Activated T-helper 17 cell treated with anti-CD3 and anti-CD28 coated beads, Interleukin-2, amount 50 U/mL, for 72 hours (primary cell): ENCODE measurements at regions not wholly inside any gene's neighbourhood (a gene's known extent, or its start where the extent isn't known, plus 50 kb on each side); places are given as distances from the start of the nearest gene placed in this dataset.
"Not testable (repeated sequence)": the region's sequence is repeated elsewhere in the genome, so short reads cannot be mapped to it uniquely, and the experiment has no call there.

ENCODE experiments used
- ATAC-seq: fragments of 150-1000 bp; cut with Tn5 transposase; replicated peaks from 2 replicates; pipeline ENCODE4 v1.10.0; 2021; ENCODE audit warnings: mild to moderate bottlenecking, moderate library complexity
- H3K27ac Mint-ChIP-seq: one replicate; pipeline ENCODE4 v1.8.0; 2022; ENCODE audit warnings: mixed read lengths
- H3K27me3 Mint-ChIP-seq: one replicate; pipeline ENCODE4 v1.8.0; 2022; ENCODE audit warnings: mixed read lengths
- H3K36me3 Mint-ChIP-seq: one replicate; pipeline ENCODE4 v1.8.0; 2022; ENCODE audit warnings: low read depth, mild to moderate bottlenecking, mixed read lengths
- H3K4me1 Mint-ChIP-seq: one replicate; pipeline ENCODE4 v1.8.0; 2022; ENCODE audit warnings: mixed read lengths
- H3K4me3 Mint-ChIP-seq: one replicate; pipeline ENCODE4 v1.8.0; 2022; ENCODE audit warnings: mild to moderate bottlenecking, mixed read lengths
- H3K9me3 Mint-ChIP-seq: one replicate; pipeline ENCODE4 v1.8.0; 2022; ENCODE audit warnings: mixed read lengths

DNA sequence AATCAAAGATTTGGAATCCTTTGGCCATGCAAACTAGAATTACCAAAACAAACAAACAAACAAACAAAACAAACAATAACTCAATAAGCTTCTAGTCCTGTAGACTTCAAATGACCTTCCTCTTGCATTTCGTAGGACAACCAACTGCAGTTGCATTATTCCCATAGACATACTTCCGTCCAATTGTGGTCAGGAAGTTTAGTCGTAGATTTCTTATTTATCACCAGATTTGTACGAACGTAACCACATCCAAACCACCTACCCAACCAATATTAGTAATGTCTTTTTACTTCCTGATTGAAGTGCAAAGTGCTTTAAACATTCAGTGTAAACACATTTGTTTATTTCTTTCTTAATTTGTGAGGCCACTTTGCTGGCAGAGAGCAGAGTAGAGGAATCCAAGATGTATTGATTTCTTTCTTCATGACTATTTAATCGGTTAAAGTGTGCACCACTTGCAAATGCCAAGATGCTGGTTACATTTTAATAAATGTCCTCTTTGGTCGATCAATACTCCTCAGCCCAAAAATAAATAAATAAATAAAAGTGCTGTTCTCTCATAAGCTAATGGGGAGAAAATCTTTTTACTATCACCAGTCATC, 1745.6 kb upstream of the CELF4 start:
- H3K27me3 Mint-ChIP-seq = no peaks in the 10 kb centered on the region
- no peaks in the 10 kb centered on the region for H3K4me1 Mint-ChIP-seq
- ATAC-seq = no peak
- peaks cover 13% of the 10 kb centered on the region for H3K9me3 Mint-ChIP-seq
- H3K4me3 Mint-ChIP-seq = no peak overlapping the region
- H3K36me3 Mint-ChIP-seq = no peaks in the 10 kb centered on the region
- no peak overlapping the region for H3K27ac Mint-ChIP-seq

DNA sequence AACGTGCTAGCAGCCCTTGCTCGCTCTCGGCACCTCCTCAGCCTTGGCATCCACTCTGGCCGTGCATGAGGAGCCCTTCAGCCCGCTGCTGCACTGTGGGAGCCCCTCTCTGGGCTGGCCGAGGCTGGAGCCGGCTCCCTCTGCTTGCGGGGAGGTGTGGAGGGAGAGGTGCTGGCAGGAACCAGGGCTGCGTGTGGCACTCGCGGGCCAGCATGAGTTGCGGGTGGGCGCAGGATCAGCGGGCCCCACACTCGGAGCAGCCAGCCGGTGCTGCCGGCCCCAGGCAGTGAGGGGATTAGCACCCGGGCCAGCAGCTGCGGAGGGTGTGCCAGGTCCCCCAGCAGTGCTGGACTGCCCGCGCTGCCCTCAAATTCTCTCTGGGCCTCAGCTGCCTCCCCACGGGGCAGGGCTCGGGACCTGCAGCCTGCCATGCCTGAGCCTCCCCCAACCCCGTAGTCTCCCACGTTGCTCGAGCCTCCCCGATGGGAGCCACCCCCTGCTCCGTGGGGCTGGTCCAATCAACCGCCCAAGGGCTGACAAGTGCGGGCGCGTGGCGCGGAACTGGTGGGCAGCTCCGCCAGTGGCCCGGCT, 1743.4 kb upstream of the CELF4 start:
- H3K27me3 Mint-ChIP-seq, ATAC-seq, H3K4me3 Mint-ChIP-seq, H3K27ac Mint-ChIP-seq, H3K4me1 Mint-ChIP-seq, H3K36me3 Mint-ChIP-seq: not testable (repeated sequence)
- peaks cover 13% of the 10 kb centered on the region for H3K9me3 Mint-ChIP-seq

DNA sequence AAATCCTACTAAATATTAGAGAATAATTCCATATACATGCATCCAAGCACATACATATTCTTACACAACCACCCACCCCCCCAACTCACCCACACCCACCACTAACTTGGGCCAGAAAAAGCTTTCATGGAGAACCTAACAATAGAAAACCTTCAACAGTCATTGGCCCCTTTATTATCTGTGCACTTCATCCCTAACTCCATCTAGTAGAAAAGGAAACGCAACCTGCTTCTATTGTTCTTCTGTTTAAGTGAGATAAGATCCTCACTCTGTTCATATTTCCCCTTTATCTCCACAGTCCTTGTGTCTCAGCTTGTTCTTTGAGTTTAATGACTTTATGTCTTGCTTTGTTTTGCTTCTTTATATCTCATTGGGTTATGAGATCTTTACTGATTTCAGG, 1740.2 kb upstream of the CELF4 start:
- Mint-ChIP-seq H3K9me3 (peaks cover 9% of the 10 kb centered on the region), H3K27me3 (no peaks in the 10 kb centered on the region), H3K4me1 (no peaks in the 10 kb centered on the region), H3K36me3 (no peaks in the 10 kb centered on the region), H3K4me3 (no peak overlapping the region), H3K27ac (no peak overlapping the region)
- ATAC-seq = no peak

DNA sequence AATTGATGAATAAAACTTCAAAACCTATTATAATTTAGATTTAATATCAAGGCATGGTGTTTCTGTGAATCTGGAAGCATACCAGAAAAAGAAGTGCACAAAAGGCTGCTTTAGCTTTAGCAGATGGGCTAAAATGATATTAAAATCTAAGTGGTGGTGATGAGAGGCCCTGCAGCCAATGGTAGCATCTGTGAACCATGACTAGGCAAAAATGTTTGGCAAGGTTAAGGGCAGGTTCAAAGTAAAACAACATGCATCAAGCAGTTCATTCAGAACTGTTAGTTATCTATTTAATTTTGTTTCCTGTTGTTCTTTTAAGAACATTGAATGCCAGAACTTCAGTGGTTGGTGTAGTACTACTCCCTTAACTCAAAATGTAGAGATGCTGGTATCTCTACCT, 1736.9 kb upstream of the CELF4 start:
- no peaks in the 10 kb centered on the region for H3K4me1 Mint-ChIP-seq
- no peaks in the 10 kb centered on the region for H3K27me3 Mint-ChIP-seq
- H3K36me3 Mint-ChIP-seq = no peaks in the 10 kb centered on the region
- no peak for ATAC-seq
- H3K4me3 Mint-ChIP-seq = no peak overlapping the region
- peaks cover 3% of the 10 kb centered on the region for H3K9me3 Mint-ChIP-seq
- H3K27ac Mint-ChIP-seq = no peak overlapping the region

DNA sequence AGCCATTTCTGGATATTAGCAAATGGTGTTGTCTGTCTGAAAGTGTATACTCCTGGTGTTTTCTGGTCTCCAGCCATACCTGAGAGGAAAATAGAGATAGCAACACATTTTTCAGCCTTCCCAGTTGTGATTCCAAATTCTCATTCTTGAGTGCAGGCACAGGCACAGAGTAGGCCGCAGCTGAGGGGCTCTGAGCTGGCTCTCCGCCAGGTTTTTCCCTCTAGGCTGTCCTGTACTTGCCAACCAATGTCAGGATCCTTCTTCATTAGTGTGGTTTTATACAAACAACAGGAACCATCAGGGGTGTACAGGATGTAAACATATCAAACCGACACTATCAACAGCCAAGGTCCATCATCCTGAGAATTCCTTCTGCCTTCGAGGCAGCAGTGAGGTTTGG, 1733.6 kb upstream of the CELF4 start:
- no peak for ATAC-seq
- Mint-ChIP-seq H3K27me3 (no peaks in the 10 kb centered on the region), H3K4me3 (no peak overlapping the region)

DNA sequence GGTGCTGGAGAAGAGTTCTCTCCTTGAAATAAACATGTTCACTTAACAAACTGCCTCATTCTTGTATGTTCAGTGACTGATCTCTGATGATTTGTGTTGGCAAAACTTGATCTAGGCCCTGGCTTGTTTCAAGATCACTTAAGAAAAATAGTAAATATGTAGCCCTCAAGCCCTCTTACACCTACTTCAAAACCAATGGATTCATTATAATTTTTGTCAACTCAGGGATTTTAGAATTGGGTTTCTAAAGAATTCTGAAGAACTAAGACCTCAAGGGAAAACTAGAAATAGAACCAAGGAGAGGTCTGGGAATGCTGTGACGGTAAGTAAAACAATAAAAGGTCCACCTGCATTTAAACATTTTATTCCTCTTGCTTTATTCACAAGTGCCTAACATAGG, 1731.6 kb upstream of the CELF4 start:
- Mint-ChIP-seq H3K36me3 (no peaks in the 10 kb centered on the region), H3K27ac (no peak overlapping the region), H3K27me3 (no peaks in the 10 kb centered on the region), H3K4me3 (no peak overlapping the region), H3K9me3 (peaks cover 7% of the 10 kb centered on the region), H3K4me1 (no peaks in the 10 kb centered on the region)
- ATAC-seq = no peak

More for the DNA sequence above, 1733.6 kb upstream of the CELF4 start:
- H3K36me3 Mint-ChIP-seq = no peaks in the 10 kb centered on the region
- H3K9me3 Mint-ChIP-seq = peaks cover 7% of the 10 kb centered on the region
- no peak overlapping the region for H3K27ac Mint-ChIP-seq
- no peaks in the 10 kb centered on the region for H3K4me1 Mint-ChIP-seq

DNA sequence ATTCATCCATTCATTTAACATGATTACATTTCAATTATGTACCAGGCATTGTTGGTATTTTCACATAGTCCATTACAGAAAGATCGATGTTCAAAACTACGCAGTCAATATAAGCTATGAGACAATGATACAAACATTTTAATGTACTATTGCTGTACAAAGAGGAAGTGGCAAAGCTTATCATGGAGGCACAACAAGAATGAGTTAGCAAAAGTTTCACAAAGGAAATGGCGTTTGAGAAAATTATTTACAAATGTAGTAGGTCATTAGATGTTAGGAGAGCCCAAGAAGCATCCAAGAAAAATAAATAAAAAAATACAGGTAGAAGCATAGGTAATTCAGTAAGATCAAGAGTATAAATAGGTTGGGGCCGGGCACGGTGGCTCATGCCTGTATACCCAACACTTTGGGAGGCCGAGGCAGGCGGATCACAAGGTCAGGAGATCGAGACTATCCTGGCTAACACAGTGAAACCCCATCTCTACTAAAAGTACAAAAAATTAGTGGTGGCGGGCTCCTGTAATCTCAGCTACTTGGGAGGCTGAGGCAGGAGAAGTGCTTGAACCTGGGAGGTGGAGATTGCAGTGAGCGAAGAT, 1730.8 kb upstream of the CELF4 start:
- Mint-ChIP-seq H3K9me3 (peaks cover 7% of the 10 kb centered on the region), H3K36me3 (no peaks in the 10 kb centered on the region), H3K27me3 (no peaks in the 10 kb centered on the region), H3K4me3 (no peak overlapping the region), H3K27ac (no peak overlapping the region), H3K4me1 (no peaks in the 10 kb centered on the region)
- ATAC-seq = no peak

DNA sequence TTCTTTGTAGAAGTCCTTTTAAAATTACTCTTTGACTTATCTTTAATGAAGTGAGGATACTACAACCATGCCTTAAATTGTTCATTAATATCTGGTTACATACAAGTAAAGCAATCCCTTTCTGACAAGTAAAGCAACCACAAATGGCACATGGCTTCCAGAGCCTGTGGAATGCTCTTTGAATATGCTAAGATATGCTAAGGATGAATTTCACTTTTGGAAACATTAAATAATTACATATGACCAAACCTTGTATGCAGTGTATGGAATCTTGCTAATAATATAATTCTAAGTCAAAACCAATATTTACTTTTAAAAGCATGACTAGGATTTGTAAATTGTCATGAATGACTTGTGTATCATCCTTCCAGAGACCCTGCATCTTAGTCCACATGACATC, 1711.2 kb upstream of the CELF4 start:
- Mint-ChIP-seq H3K4me1 (no peaks in the 10 kb centered on the region), H3K27ac (no peak overlapping the region), H3K36me3 (no peaks in the 10 kb centered on the region)

DNA sequence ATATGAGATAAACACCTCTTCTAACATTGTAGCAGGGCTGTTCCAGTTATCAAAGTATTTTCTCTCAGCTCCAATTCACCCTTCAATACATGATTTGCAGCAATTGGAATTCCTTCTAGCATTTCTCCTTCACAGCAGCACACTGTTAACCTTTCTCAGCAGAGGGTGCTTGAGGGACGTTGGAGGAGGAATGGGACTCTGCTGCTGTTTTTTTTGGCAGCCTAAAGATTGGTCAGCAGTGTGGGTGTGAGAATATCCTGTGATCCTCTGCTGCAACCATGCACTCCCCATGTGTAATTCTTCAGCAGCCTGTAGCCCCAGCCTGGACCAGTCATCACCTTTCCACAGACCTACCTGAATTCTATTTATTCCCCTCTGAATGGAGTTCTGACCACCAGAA, 1708.9 kb upstream of the CELF4 start:
- no peaks in the 10 kb centered on the region for H3K27me3 Mint-ChIP-seq
- no peaks in the 10 kb centered on the region for H3K4me1 Mint-ChIP-seq
- H3K36me3 Mint-ChIP-seq = no peaks in the 10 kb centered on the region
- peaks cover 31% of the 10 kb centered on the region for H3K9me3 Mint-ChIP-seq
- no peak for ATAC-seq
- H3K27ac Mint-ChIP-seq = no peak overlapping the region
- H3K4me3 Mint-ChIP-seq = no peak overlapping the region

More for the DNA sequence above, 1711.2 kb upstream of the CELF4 start:
- Mint-ChIP-seq H3K9me3 (peaks cover 27% of the 10 kb centered on the region), H3K4me3 (no peak overlapping the region), H3K27me3 (no peaks in the 10 kb centered on the region)
- no peak for ATAC-seq

DNA sequence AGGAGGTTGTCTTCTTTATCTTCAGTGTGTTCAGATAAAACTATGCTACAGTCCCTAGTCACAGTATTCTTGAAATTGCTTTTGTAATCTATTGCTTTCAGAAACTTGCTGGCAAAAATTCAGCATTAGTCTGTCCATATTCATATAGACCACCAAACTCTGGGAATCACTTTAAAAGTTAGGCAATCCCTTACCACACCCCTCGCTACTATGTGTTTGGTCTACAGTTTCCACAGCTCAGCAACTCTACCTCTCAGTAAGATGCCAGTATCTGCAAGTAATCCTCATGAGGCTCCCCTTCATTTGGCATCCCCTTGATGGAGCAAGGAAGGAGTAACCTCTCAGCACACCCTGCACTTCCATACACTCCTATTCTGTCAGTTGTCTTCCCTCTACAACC, 1706.6 kb upstream of the CELF4 start:
- Mint-ChIP-seq H3K4me3 (no peak overlapping the region), H3K9me3 (peaks cover 31% of the 10 kb centered on the region), H3K27me3 (no peaks in the 10 kb centered on the region), H3K36me3 (no peaks in the 10 kb centered on the region), H3K4me1 (no peaks in the 10 kb centered on the region), H3K27ac (no peak overlapping the region)
- ATAC-seq = no peak

DNA sequence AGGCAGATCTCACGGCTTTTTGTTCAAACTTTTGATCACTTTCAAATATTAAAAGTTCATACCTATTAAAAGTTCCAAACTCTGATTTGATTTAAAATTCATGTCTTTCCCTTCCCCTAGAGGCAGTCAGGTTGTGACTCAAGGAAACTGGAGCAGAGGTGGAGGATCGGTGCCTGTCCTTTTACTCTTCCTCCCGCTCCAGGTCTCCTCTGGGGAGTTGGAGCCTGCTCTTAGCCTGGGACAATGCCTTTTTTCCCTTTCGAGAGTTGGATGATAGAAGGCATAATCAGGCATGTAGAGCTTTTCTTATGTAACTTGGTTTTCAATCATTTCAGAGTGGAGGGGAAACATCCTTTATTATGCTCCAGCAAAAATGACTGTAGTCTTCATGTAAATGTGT, 1706.1 kb upstream of the CELF4 start:
- Mint-ChIP-seq H3K9me3 (peaks cover 30% of the 10 kb centered on the region), H3K36me3 (no peaks in the 10 kb centered on the region), H3K4me3 (no peak overlapping the region), H3K27me3 (no peaks in the 10 kb centered on the region), H3K27ac (no peak overlapping the region), H3K4me1 (no peaks in the 10 kb centered on the region)
- ATAC-seq = no peak

DNA sequence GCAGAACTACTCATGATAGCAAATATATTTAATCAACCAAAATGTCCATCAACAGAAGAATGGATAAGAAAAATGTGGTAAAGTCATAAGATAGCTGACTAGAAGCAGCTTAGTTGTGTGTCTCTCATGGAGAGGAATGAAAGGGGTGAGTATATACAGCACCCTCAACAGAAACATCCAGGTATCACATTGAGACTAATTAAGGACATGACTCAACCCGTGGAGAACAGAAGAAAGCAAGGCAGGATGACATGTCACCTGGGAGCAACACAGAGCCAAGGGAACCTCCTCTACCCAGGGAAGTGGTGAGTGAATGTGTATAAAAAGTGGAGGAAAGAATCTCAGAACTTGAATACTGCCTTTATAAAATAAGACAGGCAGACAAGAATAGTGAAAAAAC, 1695.0 kb upstream of the CELF4 start:
- peaks cover 5% of the 10 kb centered on the region for H3K9me3 Mint-ChIP-seq
- ATAC-seq = no peak
- no peaks in the 10 kb centered on the region for H3K4me1 Mint-ChIP-seq
- H3K27ac Mint-ChIP-seq = no peak overlapping the region
- no peaks in the 10 kb centered on the region for H3K36me3 Mint-ChIP-seq
- H3K4me3 Mint-ChIP-seq = no peak overlapping the region
- no peaks in the 10 kb centered on the region for H3K27me3 Mint-ChIP-seq

DNA sequence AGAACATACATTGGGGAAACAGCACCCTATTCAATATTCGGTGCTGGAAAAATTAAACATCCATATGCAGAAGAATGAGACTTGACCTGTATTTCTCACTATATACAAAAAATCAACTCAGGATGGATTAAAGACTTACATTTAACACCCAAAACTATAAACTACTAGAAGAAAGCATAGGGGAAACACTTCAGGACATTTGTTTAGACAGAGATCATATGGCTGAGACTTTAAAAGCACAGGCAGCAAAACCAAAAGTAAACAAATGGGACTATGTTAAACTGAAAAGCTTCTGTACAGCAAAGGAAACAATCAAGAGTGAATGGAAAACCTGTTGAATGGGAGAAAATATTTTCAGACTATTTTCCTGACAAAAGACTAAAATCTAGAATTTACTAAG, 1694.1 kb upstream of the CELF4 start:
- Mint-ChIP-seq H3K9me3 (peaks cover 5% of the 10 kb centered on the region), H3K4me3 (no peak overlapping the region), H3K4me1 (no peaks in the 10 kb centered on the region), H3K36me3 (no peaks in the 10 kb centered on the region), H3K27ac (no peak overlapping the region), H3K27me3 (no peaks in the 10 kb centered on the region)
- ATAC-seq = no peak

DNA sequence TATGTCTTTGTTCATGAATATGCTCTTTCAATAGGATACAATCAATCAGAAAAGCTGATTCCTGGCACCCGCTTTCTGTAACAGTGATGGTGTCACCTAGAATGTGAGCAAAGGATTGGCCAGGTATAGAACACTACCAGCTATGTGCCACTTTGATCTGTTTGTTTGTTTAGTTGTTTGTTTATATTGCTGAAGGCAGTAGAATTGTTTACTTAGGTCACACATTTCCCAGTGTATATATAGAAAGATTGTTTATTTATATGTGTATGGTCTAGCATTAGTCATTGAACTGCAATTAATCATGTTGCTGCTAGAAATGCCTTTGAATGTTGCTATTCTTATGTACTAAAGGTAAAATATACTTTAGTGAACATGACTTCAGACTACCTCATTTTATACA, 1678.6 kb upstream of the CELF4 start:
- no peak for ATAC-seq
- Mint-ChIP-seq H3K4me1 (no peaks in the 10 kb centered on the region), H3K36me3 (no peaks in the 10 kb centered on the region), H3K27ac (no peak overlapping the region), H3K27me3 (no peaks in the 10 kb centered on the region), H3K9me3 (peaks cover 5% of the 10 kb centered on the region), H3K4me3 (no peak overlapping the region)

DNA sequence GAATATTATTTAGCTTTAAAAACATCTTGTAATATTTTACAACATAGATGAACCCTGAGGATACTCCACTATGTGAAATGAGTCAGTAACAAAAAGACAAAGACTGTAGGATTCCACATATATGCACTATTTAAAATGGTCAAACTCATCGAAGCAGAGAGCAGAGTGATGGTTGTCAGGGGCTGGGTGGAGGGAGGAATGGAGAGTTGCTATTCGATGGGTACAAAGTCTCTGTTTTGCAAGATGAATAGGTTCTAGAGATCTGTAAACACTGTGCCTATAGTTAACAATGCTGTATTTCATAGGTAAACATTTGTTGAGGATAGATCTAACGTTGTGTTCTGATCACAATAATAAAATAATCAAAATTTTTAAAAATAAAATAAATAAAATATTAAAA, 1675.9 kb upstream of the CELF4 start:
- Mint-ChIP-seq H3K4me1 (no peaks in the 10 kb centered on the region), H3K36me3 (no peaks in the 10 kb centered on the region), H3K27ac (no peak overlapping the region), H3K27me3 (no peaks in the 10 kb centered on the region), H3K4me3 (no peak overlapping the region), H3K9me3 (peaks cover 3% of the 10 kb centered on the region)
- ATAC-seq = no peak
